IMR-90 (cell line): ENCODE measurements at regions not wholly inside any gene's neighbourhood (a gene's known extent, or its start where the extent isn't known, plus 50 kb on each side); places are given as distances from the start of the nearest gene placed in this dataset.

Experiments
- ATAC-seq: fragments of 200-7000 bp; cut with Tn5 transposase; 2 replicates; pipeline ENCODE4 v1.9.1; 2020; ENCODE audit warnings: low read depth, mild to moderate bottlenecking, moderate library complexity
- BruUV-seq: library from RNA; stranded (reverse); fragments of 400-500 nt; replicated peaks from 2 replicates; lab custom pipeline; 2021; lab: Mats Ljungman, UMichigan
- CTCF ChIA-PET: fragments of 300-600 bp; formaldehyde crosslinking; extraction: SDS; loops from one replicate; lab custom pipeline; 2021; ENCODE audit warnings: antibody characterized with exemption; lab: Yijun Ruan, JAX
- POLR2A ChIA-PET: fragments of 300-600 bp; sonication (Branson Sonifier 250); formaldehyde crosslinking; loops from one replicate; lab custom pipeline; 2022; ENCODE audit warnings: antibody characterized with exemption; ENCODE audit not compliant: unreplicated experiment; lab: Charles Lee
- DNase-seq: peaks from one replicate; pipeline ENCODE4 v3.0.0; 2013
- H2AFZ ChIP-seq: replicated peaks from 2 replicates; pipeline ENCODE3; 2013; ENCODE audit warnings: low read length, mild to moderate bottlenecking; ENCODE audit not compliant: poor library complexity
- H2AK5ac ChIP-seq: 2 replicates; pipeline ENCODE4 v1.6.1; 2013; ENCODE audit warnings: low read depth, low read length, inconsistent platforms
- H2AK9ac ChIP-seq: replicated peaks from 2 replicates; pipeline ENCODE3; 2013; ENCODE audit warnings: mild to moderate bottlenecking, low read depth, low read length, moderate library complexity; ENCODE audit not compliant: poor library complexity
- H2BK120ac ChIP-seq: 2 replicates; pipeline ENCODE4 v1.6.1; 2013; ENCODE audit warnings: low read depth, low read length, inconsistent platforms
- H2BK15ac ChIP-seq: 3 replicates; pipeline ENCODE4 v1.6.1; 2013; ENCODE audit warnings: low read depth, low read length, inconsistent platforms
- H2BK20ac ChIP-seq: 2 replicates; pipeline ENCODE4 v1.6.1; 2013; ENCODE audit warnings: low read depth, mild to moderate bottlenecking, inconsistent platforms, low read length, moderate library complexity
- H2BK5ac ChIP-seq: 2 replicates; pipeline ENCODE4 v1.6.1; 2013; ENCODE audit warnings: mild to moderate bottlenecking, low read depth, low read length, inconsistent platforms; ENCODE audit not compliant: poor library complexity, severe bottlenecking
- H3K14ac ChIP-seq: replicated peaks from 2 replicates; pipeline ENCODE4 v1.6.1; 2013; ENCODE audit warnings: low read depth, low read length, inconsistent platforms
- H3K18ac ChIP-seq: 2 replicates; pipeline ENCODE4 v1.6.1; 2013; ENCODE audit warnings: low read depth, low read length, control low read depth
- H3K23ac ChIP-seq: 2 replicates; pipeline ENCODE4 v1.6.1; 2013; ENCODE audit warnings: low read depth, low read length, inconsistent platforms
- H3K27ac ChIP-seq: 2 replicates; pipeline ENCODE4 v1.5.1; 2013; ENCODE audit warnings: mild to moderate bottlenecking, control low read depth, low read length; ENCODE audit not compliant: insufficient read depth
- H3K27me3 ChIP-seq: 2 replicates; pipeline ENCODE4 v1.6.1; 2013; ENCODE audit warnings: low read length; ENCODE audit not compliant: control insufficient read depth, insufficient read depth
- H3K36me3 ChIP-seq: 2 replicates; pipeline ENCODE4 v1.6.1; 2013; ENCODE audit warnings: low read length, mixed read lengths; ENCODE audit not compliant: control insufficient read depth, insufficient read depth
- H3K4ac ChIP-seq: 2 replicates; pipeline ENCODE4 v1.6.1; 2013; ENCODE audit warnings: low read depth, low read length, inconsistent platforms
- H3K4me1 ChIP-seq: 2 replicates; pipeline ENCODE4 v1.6.1; 2013; ENCODE audit warnings: low read length, mixed read lengths; ENCODE audit not compliant: control insufficient read depth, insufficient read depth
- H3K4me2 ChIP-seq: 2 replicates; pipeline ENCODE4 v1.6.1; 2013; ENCODE audit warnings: low read depth, mild to moderate bottlenecking, control low read depth, low read length, moderate library complexity
- H3K4me3 ChIP-seq: 2 replicates; pipeline ENCODE4 v1.5.1; 2013; ENCODE audit warnings: low read depth, mild to moderate bottlenecking, control low read depth, low read length, moderate library complexity; ENCODE audit not compliant: insufficient read depth
- H3K56ac ChIP-seq: 2 replicates; pipeline ENCODE4 v1.6.1; 2013; ENCODE audit warnings: low read length, inconsistent platforms; ENCODE audit not compliant: insufficient read depth; ENCODE audit errors: extremely low read depth
- H3K79me1 ChIP-seq, 2 experiments: 2 replicates each; pipeline ENCODE4 v1.6.1; 2013; ENCODE audit warnings: low read length in 2 of 2, inconsistent platforms in 1 of 2, low read depth in 1 of 2
- H3K9ac ChIP-seq: 2 replicates; pipeline ENCODE4 v1.6.1; 2013; ENCODE audit warnings: low read depth, low read length, control low read depth
- H3K9me1 ChIP-seq: 2 replicates; pipeline ENCODE4 v1.6.1; 2013; ENCODE audit warnings: low read length, inconsistent platforms; ENCODE audit not compliant: insufficient read depth
- H3K9me3 ChIP-seq: 2 replicates; pipeline ENCODE4 v1.6.1; 2013; ENCODE audit warnings: low read length; ENCODE audit not compliant: control insufficient read depth, insufficient read depth
- H4K20me1 ChIP-seq: 2 replicates; pipeline ENCODE4 v1.6.1; 2013; ENCODE audit warnings: low read length, inconsistent platforms; ENCODE audit not compliant: insufficient read depth
- H4K5ac ChIP-seq: 2 replicates; pipeline ENCODE4 v1.6.1; 2013; ENCODE audit warnings: mild to moderate bottlenecking, low read depth, low read length, control low read depth
- H4K8ac ChIP-seq, 2 experiments: 2 replicates each; pipeline ENCODE4 v1.6.1; 2013; ENCODE audit warnings: low read depth in 2 of 2, low read length in 2 of 2, control low read depth in 1 of 2, inconsistent platforms in 1 of 2
- H4K91ac ChIP-seq: 2 replicates; pipeline ENCODE4 v1.6.1; 2013; ENCODE audit warnings: low read depth, low read length, inconsistent platforms; ENCODE audit not compliant: insufficient read depth
- BHLHE40 ChIP-seq: fragments of 150-350 bp; IDR thresholded peaks from 2 replicates; pipeline ENCODE4 v1.6.1; 2016; ENCODE audit warnings: mild to moderate bottlenecking, low read depth, low read length
- CEBPB ChIP-seq: IDR thresholded peaks from 2 replicates; pipeline ENCODE4 v1.6.1; 2012; ENCODE audit warnings: low read depth, low read length, improper control_type of control experiment
- ELK1 ChIP-seq: fragments of 150-350 bp; IDR thresholded peaks from 2 replicates; pipeline ENCODE4 v1.6.1; 2016; ENCODE audit warnings: low read depth, mild to moderate bottlenecking, low read length, moderate library complexity, borderline replicate concordance
- FOS ChIP-seq: fragments of 150-350 bp; IDR thresholded peaks from 2 replicates; pipeline ENCODE4 v1.6.1; 2016; ENCODE audit warnings: low read depth, low read length
- MAFK ChIP-seq: IDR thresholded peaks from 2 replicates; pipeline ENCODE4 v1.6.1; 2012; ENCODE audit warnings: low read depth, low read length, improper control_type of control experiment
- MXI1 ChIP-seq: IDR thresholded peaks from 2 replicates; pipeline ENCODE4 v1.6.1; 2012; ENCODE audit warnings: low read depth, mild to moderate bottlenecking, low read length, moderate library complexity, borderline replicate concordance
- NFE2L2 ChIP-seq: fragments of 150-350 bp; IDR thresholded peaks from 2 replicates; pipeline ENCODE4 v1.6.1; 2016; ENCODE audit warnings: low read depth, mild to moderate bottlenecking, low read length
- RAD21 ChIP-seq: IDR thresholded peaks from 2 replicates; pipeline ENCODE4 v1.6.1; 2012; ENCODE audit warnings: low read length, improper control_type of control experiment
- RCOR1 ChIP-seq: IDR thresholded peaks from 2 replicates; pipeline ENCODE4 v1.6.1; 2012; ENCODE audit warnings: mild to moderate bottlenecking, low read length, improper control_type of control experiment; ENCODE audit not compliant: insufficient replicate concordance
- RFX5 ChIP-seq: IDR thresholded peaks from 2 replicates; pipeline ENCODE4 v1.8.0; 2012; ENCODE audit warnings: low read depth, mild to moderate bottlenecking, low read length, moderate library complexity
- SMC3 ChIP-seq: fragments of 150-350 bp; IDR thresholded peaks from 2 replicates; pipeline ENCODE4 v1.6.1; 2016; ENCODE audit warnings: low read depth, mild to moderate bottlenecking, antibody characterized with exemption, low read length, moderate library complexity
- WGBS, 2 experiments: methylation state at CpG; one replicate each; pipeline versions ENCODE4 v1.1.5 to v1.1.7; 2013; ENCODE audit warnings: missing lambda C conversion rate in 2 of 2; ENCODE audit not compliant: insufficient read length in 1 of 2; ENCODE audit errors: extremely low coverage in 2 of 2; 5-methylcytosine and 5-hydroxymethylcytosine counted together
- dilution Hi-C: fragments of 300-500 bp; cut with HindIII; formaldehyde crosslinking; loops from one replicate; pipeline ENCODE4 v1.14.3; 2018; ENCODE audit warnings: low sequenced_read_pairs; ENCODE audit not compliant: unreplicated experiment
- in situ Hi-C: fragments of 300-500 bp; cut with MboI; formaldehyde crosslinking; loops from 3 replicates; pipeline ENCODE4 v1.14.3; 2019; ENCODE audit warnings: low sequenced_read_pairs, inconsistent platforms, mixed read lengths
- intact Hi-C: fragments of 100-400 bp; cut with micrococcal nuclease; formaldehyde crosslinking; loops from 2 replicates; pipeline ENCODE4 v1.10.0; 2022
- TF ChIP-seq, protein P1 (sequence below): conservative IDR thresholded peaks from 2 replicates; pipeline ENCODE4 v1.5.1; 2012; ENCODE audit warnings: mild to moderate bottlenecking, low read depth, low read length, improper control_type of control experiment
- TF ChIP-seq, protein P2 (sequence below): fragments of 150-350 bp; IDR thresholded peaks from 2 replicates; pipeline ENCODE4 v1.6.1; 2017; ENCODE audit warnings: mild to moderate bottlenecking, antibody characterized with exemption, low read length, low read depth

- Histone ChIP-seq H3K4me1 (no peaks in the 10 kb centered on the region), H3K9me1 (no peaks in the 10 kb centered on the region), H4K5ac (no peak overlapping the region), H4K20me1 (no peaks in the 10 kb centered on the region), H3K4me3 (no peak overlapping the region), H2AK9ac (no peak overlapping the region), H2BK15ac (no peak overlapping the region), H3K4me2 (no peak overlapping the region), H3K9ac (no peak overlapping the region), H4K8ac (no peak overlapping the region), H3K36me3 (no peaks in the 10 kb centered on the region), H2BK5ac (no peak overlapping the region), H3K4ac (no peak overlapping the region), H3K23ac (no peak overlapping the region), H2BK120ac (no peak overlapping the region), H3K9me3 (no peaks in the 10 kb centered on the region), H2BK20ac (no peak overlapping the region), H3K14ac (no peak overlapping the region), H2AK5ac (no peak overlapping the region), H3K79me1 (no peaks in the 10 kb centered on the region), H3K56ac (no peak overlapping the region), H3K27me3 (no peaks in the 10 kb centered on the region), H4K91ac (no peak overlapping the region), H2AFZ (no peak overlapping the region), H3K18ac (no peak overlapping the region), H3K27ac (no peak overlapping the region)
- 0% methylated on average over 1 of the region's 5 CpGs; no CpG with 5 or more reads in 1 of the 2 experiments for WGBS, 2 experiments
- ChIA-PET POLR2A (no interaction called here), CTCF (no interaction called here)
- dilution Hi-C loops, result no loop called here
- DNase-seq (peak; percentile 2), ATAC-seq (no peak)
- BruUV-seq, result no TSS peak
- TF ChIP-seq RFX5 (no peak), MAFK (no peak), BHLHE40 (no peak), MXI1 (no peak), FOS (no peak), RAD21 (no peak), ELK1 (no peak), RCOR1 (no peak), SMC3 (no peak), CEBPB (no peak), NFE2L2 (no peak)
- TF ChIP-seq, protein P1, sequence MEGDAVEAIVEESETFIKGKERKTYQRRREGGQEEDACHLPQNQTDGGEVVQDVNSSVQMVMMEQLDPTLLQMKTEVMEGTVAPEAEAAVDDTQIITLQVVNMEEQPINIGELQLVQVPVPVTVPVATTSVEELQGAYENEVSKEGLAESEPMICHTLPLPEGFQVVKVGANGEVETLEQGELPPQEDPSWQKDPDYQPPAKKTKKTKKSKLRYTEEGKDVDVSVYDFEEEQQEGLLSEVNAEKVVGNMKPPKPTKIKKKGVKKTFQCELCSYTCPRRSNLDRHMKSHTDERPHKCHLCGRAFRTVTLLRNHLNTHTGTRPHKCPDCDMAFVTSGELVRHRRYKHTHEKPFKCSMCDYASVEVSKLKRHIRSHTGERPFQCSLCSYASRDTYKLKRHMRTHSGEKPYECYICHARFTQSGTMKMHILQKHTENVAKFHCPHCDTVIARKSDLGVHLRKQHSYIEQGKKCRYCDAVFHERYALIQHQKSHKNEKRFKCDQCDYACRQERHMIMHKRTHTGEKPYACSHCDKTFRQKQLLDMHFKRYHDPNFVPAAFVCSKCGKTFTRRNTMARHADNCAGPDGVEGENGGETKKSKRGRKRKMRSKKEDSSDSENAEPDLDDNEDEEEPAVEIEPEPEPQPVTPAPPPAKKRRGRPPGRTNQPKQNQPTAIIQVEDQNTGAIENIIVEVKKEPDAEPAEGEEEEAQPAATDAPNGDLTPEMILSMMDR, result no peak
- TF ChIP-seq, protein P2, sequence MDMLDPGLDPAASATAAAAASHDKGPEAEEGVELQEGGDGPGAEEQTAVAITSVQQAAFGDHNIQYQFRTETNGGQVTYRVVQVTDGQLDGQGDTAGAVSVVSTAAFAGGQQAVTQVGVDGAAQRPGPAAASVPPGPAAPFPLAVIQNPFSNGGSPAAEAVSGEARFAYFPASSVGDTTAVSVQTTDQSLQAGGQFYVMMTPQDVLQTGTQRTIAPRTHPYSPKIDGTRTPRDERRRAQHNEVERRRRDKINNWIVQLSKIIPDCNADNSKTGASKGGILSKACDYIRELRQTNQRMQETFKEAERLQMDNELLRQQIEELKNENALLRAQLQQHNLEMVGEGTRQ, result no peak
- intact Hi-C loops, result no loop called here
- in situ Hi-C loops, result no loop called here
Observed at GRCh38 chr4:37555322-37555721, 130.9 kb downstream of the RELL1 start.
